ENCODE measurements at regions not wholly inside any gene's neighbourhood (a gene's known extent, or its start where the extent isn't known, plus 50 kb on each side); places are given as distances from the start of the nearest gene placed in this dataset.

- Histone ChIP-seq H3K27ac (no peak overlapping the region), H3K27me3 (no peaks in the 10 kb centered on the region), H3K4me1 (peaks cover 0 to 9% (median 0%) of the 10 kb centered on the region in 3 donors), H3K36me3 (no peaks in the 10 kb centered on the region), H3K4me3 (no peak overlapping the region), H3K9me3 (no peaks in the 10 kb centered on the region)
- TF ChIP-seq EP300 (IDR thresholded peaks at IDR 0.05) (no peak), POLR2A (IDR thresholded peaks at IDR 0.05) (no peak), POLR2AphosphoS5 (IDR thresholded peaks at IDR 0.05) (no peak), CTCF (IDR thresholded peaks at IDR 0.05) (no peak)
- WGBS, 2 donors (ENCODE audit: low coverage in 1 of 2): 28 to 68% methylated on average over 3 of the region's 3 CpGs
- ATAC-seq: no peak
Measured at GRCh38 chr2:14881651-14882327, 249.3 kb downstream of the LRATD1 start.

DNA sequence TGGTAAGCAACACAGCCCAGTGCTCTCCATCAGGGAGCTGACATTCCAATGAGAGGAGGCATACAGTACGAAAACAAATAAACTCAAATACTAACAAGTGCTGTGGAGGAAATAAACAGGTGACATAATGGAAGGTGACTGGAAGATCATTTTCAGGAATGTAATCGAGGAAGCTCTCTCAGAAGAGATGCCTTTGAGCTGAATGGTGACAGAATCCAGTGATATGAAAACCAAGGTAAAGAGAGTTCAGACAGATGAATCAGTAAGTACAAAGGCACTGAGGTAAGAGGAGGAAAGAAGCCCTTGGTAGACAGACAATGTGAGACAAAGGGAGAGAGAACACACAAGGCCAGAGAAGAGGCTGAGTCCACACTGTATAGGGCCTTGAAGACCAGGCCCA, 252.1 kb downstream of the LRATD1 start:
- Histone ChIP-seq H3K9me3 (no peaks in the 10 kb centered on the region), H3K27ac (no peak overlapping the region), H3K27me3 (no peaks in the 10 kb centered on the region), H3K36me3 (no peaks in the 10 kb centered on the region), H3K4me3 (no peak overlapping the region), H3K4me1 (peaks cover 0 to 9% (median 0%) of the 10 kb centered on the region in 3 donors)
- no peak for ATAC-seq
- WGBS, 2 donors (ENCODE audit: low coverage in 1 of 2): 89% methylated on average over 2 of the region's 2 CpGs; no CpG with 5 or more reads in 1 of the 2 donors
- no peak for TF ChIP-seq POLR2AphosphoS5 (IDR thresholded peaks at IDR 0.05)

DNA sequence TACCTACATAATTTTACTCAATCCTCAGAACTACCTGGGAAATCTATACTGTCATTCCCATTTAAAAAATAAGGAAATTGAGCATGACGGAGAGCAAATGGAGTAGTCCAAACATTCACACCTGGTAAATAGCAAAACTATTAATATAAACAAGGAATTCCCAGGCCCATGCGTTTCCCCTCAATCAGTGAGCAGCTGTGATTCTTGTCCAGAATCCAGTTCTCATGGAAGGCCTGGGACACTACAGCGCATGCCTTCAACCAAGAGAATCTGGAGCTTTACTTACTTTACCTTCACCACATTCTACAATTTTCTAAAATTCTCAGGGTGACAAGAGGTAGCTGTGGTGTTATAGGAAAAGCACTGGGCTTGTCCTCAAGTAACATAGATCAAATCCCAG, 259.0 kb downstream of the LRATD1 start:
- Histone ChIP-seq H3K4me3 (no peak overlapping the region), H3K9me3 (no peaks in the 10 kb centered on the region), H3K27me3 (no peaks in the 10 kb centered on the region), H3K36me3 (no peaks in the 10 kb centered on the region), H3K27ac (no peak overlapping the region), H3K4me1 (no peaks in the 10 kb centered on the region)
- no peak for ATAC-seq
- TF ChIP-seq EP300 (IDR thresholded peaks at IDR 0.05): no peak
- no peak for TF ChIP-seq POLR2A (IDR thresholded peaks at IDR 0.05)
- TF ChIP-seq CTCF (IDR thresholded peaks at IDR 0.05): no peak
- TF ChIP-seq POLR2AphosphoS5 (IDR thresholded peaks at IDR 0.05): no peak
- 66 to 68% methylated on average over 3 of the region's 3 CpGs for WGBS, 2 donors (ENCODE audit: low coverage in 1 of 2)

GRCh38 chr2:14896330-14897030, 264.0 kb downstream of the LRATD1 start:
- Histone ChIP-seq H3K27me3 (no peaks in the 10 kb centered on the region), H3K27ac (no peak overlapping the region), H3K9me3 (no peaks in the 10 kb centered on the region), H3K36me3 (no peaks in the 10 kb centered on the region), H3K4me3 (no peak overlapping the region), H3K4me1 (no peaks in the 10 kb centered on the region)
- TF ChIP-seq POLR2AphosphoS5 (IDR thresholded peaks at IDR 0.05) (no peak), CTCF (IDR thresholded peaks at IDR 0.05) (no peak), POLR2A (IDR thresholded peaks at IDR 0.05) (no peak), EP300 (IDR thresholded peaks at IDR 0.05) (no peak)
- WGBS, 2 donors (ENCODE audit: low coverage in 1 of 2): 75 to 82% methylated on average over 9 of the region's 9 CpGs
- no peak for ATAC-seq

GRCh38 chr2:14899621-14900414, 267.3 kb downstream of the LRATD1 start:
- no peak for TF ChIP-seq EP300 (IDR thresholded peaks at IDR 0.05)
- TF ChIP-seq POLR2AphosphoS5 (IDR thresholded peaks at IDR 0.05): no peak
- TF ChIP-seq CTCF (IDR thresholded peaks at IDR 0.05): no peak
- no peak for TF ChIP-seq POLR2A (IDR thresholded peaks at IDR 0.05)
- Histone ChIP-seq H3K4me3 (no peak overlapping the region), H3K27me3 (no peaks in the 10 kb centered on the region), H3K27ac (no peak overlapping the region), H3K4me1 (no peaks in the 10 kb centered on the region), H3K36me3 (no peaks in the 10 kb centered on the region), H3K9me3 (no peaks in the 10 kb centered on the region)
- no peak for ATAC-seq
- whole genome bisulfite sequencing, 2 donors (ENCODE audit: low coverage in 1 of 2): 71 to 89% methylated on average over 2 to 4 of the region's 4 CpGs
